Activated CD8-positive, alpha-beta memory T cell treated with anti-CD3 and anti-CD28 coated beads, Interleukin-2, amount 10 ng/mL, durations not matched to agents 7 days and 5 days (primary cell): ENCODE measurements at regions not wholly inside any gene's neighbourhood (a gene's known extent, or its start where the extent isn't known, plus 50 kb on each side); places are given as distances from the start of the nearest gene placed in this dataset.
A peak's percentile ranks its signal among the peaks of the same experiment; 100 is the strongest.
"Not testable (repeated sequence)": the region's sequence is repeated elsewhere in the genome, so short reads cannot be mapped to it uniquely, and the experiment has no call there.

Source experiments
- ATAC-seq: fragments of 150-1000 bp; cut with Tn5 transposase; one replicate; pipeline ENCODE4 v1.10.0; 2021; ENCODE audit warnings: moderate library complexity
- CTCF ChIA-PET: fragments of 350-600 bp; sonication (Branson Sonifier 250); formaldehyde crosslinking; loops from one replicate; lab custom pipeline; 2021; ENCODE audit warnings: antibody characterized with exemption; lab: Charles Lee
- DNase-seq: peaks from one replicate; pipeline ENCODE4 v3.0.0-alpha.2; 2020
- H3K27ac Mint-ChIP-seq: one replicate; pipeline ENCODE4 v1.8.0; 2021; ENCODE audit warnings: mild to moderate bottlenecking, mixed read lengths
- H3K27me3 Mint-ChIP-seq: one replicate; pipeline ENCODE4 v1.8.0; 2021; ENCODE audit warnings: mixed read lengths
- H3K36me3 Mint-ChIP-seq: one replicate; pipeline ENCODE4 v1.8.0; 2021; ENCODE audit warnings: mild to moderate bottlenecking, mixed read lengths
- H3K4me1 Mint-ChIP-seq: one replicate; pipeline ENCODE4 v1.8.0; 2021; ENCODE audit warnings: mixed read lengths
- H3K4me3 Mint-ChIP-seq: one replicate; pipeline ENCODE4 v1.8.0; 2021; ENCODE audit warnings: mild to moderate bottlenecking, moderate library complexity, mixed read lengths
- H3K9me3 Mint-ChIP-seq: one replicate; pipeline ENCODE4 v1.8.0; 2022; ENCODE audit warnings: low read depth, mixed read lengths

DNA sequence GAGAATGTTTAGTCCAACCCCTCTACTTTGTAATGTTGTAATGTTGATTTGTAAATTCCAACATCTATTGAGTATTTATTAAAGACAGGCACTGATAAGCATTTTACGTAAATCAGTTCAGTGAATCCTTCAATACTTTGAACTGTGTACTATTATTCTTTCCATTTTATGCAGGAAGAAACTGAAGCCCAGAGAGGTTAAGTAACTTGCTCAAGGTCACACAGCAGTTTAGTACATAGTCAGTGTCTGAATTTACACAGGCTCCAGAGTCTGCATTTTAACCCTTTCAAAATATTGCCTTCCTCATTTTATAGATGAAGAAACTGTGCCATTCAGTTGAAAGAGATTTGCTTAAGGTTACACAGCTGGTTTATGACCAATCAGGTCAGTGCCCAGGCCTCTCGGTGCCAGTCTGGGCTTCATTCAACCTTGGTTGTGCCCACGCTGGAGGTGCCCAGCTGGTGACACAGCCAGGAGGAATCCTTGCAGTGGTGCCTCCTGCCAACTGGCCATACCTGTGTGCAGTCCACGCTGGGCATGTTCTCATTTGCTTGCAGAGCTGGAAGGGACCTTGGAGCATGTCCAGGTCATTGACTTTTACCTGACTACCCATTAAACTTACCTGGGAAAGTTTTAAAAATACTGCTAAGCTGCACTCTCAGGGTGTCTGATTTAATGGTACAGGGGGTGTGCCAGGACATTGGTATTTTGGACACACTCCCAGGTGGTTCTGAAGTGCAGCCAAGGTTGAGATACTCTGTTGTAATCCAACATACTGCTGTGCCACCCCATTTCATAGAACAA is 74.3 kb upstream of the CYRIA start:
- ATAC-seq, result no peak
- DNase-seq, result no peak
- H3K4me1 Mint-ChIP-seq, result no peaks in the 10 kb centered on the region
- no peaks in the 10 kb centered on the region for H3K36me3 Mint-ChIP-seq
- H3K27me3 Mint-ChIP-seq, result no peaks in the 10 kb centered on the region
- no peaks in the 10 kb centered on the region for H3K9me3 Mint-ChIP-seq
- H3K4me3 Mint-ChIP-seq, result no peak overlapping the region
- no peak overlapping the region for H3K27ac Mint-ChIP-seq
- CTCF ChIA-PET, result no interaction called here

DNA sequence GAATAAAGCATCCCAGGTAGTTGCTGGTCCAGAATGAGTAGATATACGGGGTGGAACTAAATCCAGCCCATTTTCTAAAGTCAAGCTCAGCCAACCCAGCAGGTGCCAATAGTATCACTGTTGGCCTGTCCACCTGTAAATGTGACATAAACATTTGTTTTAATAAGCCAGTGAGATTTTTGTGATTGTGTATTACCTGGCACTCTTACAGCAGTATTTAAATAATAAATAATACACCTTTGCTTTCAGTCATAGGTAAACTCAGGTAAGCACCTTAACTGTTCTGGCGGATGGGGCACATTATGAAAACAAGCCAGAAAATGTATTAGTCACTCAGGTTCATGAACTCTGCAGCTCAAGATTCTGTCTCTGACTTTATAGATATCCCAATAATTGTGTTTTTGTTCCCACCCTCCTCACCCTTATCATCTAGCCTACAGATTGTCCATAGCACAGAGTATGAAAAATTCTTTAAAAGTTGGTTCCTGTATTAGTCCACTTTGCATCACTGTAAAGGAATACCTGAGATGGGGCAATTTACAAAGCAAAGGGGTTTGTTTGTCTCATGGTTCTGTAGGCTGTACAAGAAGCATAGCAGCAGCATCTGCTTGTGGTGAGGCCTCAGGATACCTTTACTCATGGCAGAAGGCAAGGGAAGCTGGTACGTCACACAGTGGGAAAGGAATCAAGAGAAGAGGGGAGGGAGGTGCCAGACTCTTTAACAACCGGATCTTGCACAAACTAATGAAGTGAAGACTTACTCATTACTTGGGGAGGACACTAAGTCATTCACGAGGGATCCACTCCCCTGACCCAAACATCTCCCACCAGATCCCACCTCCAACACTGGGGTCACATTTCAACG is 73.0 kb upstream of the CYRIA start:
- no peak overlapping the region for H3K4me3 Mint-ChIP-seq

DNA sequence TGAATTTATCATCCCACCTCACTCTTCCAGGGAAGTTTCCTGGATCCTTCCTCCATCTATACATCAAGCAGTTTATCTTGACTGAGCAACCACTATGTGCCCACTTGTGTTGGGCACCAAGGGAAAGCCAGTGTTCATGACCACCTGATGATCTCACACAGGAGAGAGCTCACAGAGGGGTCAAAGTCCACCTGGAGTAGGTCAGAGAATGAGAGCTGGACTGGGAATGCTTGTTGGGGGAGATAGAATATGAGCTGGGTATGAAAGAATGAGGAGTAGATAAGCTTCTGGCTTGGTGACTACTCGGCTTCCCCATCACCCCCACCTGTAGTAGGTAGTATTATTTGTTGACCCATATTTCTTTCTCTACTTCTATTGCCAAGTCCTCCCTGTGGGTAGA is 72.2 kb upstream of the CYRIA start:
- CTCF ChIA-PET, result no interaction called here
- no peak for DNase-seq
- no peaks in the 10 kb centered on the region for H3K36me3 Mint-ChIP-seq
- H3K27me3 Mint-ChIP-seq, result no peaks in the 10 kb centered on the region
- ATAC-seq, result no peak
- no peaks in the 10 kb centered on the region for H3K4me1 Mint-ChIP-seq
- no peaks in the 10 kb centered on the region for H3K9me3 Mint-ChIP-seq
- no peak overlapping the region for H3K4me3 Mint-ChIP-seq
- H3K27ac Mint-ChIP-seq, result no peak overlapping the region

More for the DNA sequence above, 73.0 kb upstream of the CYRIA start:
- DNase-seq, result no peak
- no peak for ATAC-seq
- H3K27ac Mint-ChIP-seq, result no peak overlapping the region
- no peaks in the 10 kb centered on the region for H3K4me1 Mint-ChIP-seq
- CTCF ChIA-PET, result no interaction called here
- no peaks in the 10 kb centered on the region for H3K27me3 Mint-ChIP-seq
- no peaks in the 10 kb centered on the region for H3K36me3 Mint-ChIP-seq
- no peaks in the 10 kb centered on the region for H3K9me3 Mint-ChIP-seq

DNA sequence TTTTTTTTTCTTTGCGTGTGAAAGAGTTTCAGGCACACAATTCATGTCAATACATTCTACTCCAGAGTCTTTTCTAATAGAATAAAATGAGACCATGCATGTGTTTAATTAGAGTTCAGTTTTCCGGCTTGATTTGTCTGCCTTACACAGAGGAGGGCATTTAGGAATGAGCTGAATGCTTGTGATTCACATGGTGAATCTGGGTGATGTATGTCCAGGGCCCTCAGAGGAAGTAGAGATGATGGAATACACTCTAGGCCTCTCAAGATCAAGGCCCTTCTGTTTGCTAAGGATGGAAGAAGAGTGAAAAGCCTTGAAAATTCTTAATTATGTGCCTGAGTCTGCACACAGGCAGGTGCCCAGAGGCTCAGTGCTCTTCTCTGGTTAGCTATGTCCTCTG is 71.0 kb upstream of the CYRIA start:
- Mint-ChIP-seq H3K27me3 (no peaks in the 10 kb centered on the region), H3K4me1 (no peaks in the 10 kb centered on the region), H3K9me3 (no peaks in the 10 kb centered on the region), H3K4me3 (no peak overlapping the region), H3K36me3 (no peaks in the 10 kb centered on the region), H3K27ac (no peak overlapping the region)
- ATAC-seq (no peak), DNase-seq (no peak)
- CTCF ChIA-PET, result no interaction called here

DNA sequence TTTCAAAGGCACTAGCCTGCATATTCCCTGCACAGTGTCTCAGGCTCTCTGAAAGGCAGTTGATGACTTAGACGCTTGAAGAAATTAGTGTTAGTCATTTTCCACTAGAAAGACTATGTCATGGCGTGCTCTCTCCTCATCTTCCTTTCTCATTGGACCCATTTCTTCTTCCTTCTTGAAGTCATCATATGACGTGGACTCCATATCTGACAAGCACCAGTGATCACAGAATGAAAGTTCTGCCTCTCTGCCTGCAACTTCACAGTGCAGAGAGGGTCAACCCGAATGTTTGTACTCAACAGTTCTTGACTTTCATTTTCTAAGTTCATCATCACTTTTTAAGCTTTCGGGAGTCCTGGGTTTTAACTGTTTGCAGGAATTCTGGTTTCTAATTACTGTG is 63.7 kb upstream of the CYRIA start:
- Mint-ChIP-seq H3K9me3 (peaks cover 2% of the 10 kb centered on the region), H3K36me3 (no peaks in the 10 kb centered on the region), H3K4me3 (no peak overlapping the region), H3K27me3 (no peaks in the 10 kb centered on the region), H3K4me1 (peaks cover 1% of the 10 kb centered on the region), H3K27ac (no peak overlapping the region)
- CTCF ChIA-PET, result no interaction called here
- DNase-seq (no peak), ATAC-seq (peak; percentile 20)

DNA sequence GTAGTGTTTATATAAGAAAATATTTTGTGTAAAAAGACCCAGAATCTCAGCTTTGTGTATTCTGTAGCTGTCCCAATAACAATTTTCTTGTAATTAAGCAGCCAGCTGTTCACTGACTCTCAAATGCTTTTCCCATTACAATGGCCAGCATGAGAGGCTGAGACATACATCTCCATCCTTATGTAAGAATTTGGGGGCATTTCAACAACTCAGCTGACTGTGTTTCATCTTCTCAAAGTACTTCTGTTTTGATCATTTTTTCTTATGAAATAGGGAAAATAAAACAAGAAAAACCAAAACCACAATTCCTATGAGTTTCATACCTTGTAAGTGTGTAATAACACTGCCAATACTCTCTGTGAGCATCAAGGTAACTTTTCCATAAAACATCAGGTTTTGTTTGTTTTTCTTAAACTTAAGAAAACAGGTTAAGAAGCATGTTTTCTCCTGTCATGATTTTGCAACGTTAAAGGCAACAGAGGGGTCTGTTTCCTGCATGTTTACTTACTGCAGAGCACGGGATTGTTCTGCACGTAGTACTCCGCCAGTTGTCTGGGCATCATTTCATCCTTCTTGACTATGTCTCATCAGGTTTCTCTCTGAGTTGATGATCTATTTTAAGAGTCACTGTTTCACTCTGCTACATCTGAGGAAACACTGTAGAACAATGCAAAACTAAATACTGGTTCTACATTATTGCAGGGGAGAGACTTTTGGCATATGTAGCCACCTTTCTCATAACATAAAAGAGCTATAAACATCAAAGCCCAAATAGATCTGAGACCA is 62.9 kb upstream of the CYRIA start:
- Mint-ChIP-seq H3K9me3 (peaks cover 2% of the 10 kb centered on the region), H3K4me1 (peaks cover 1% of the 10 kb centered on the region), H3K36me3 (no peaks in the 10 kb centered on the region), H3K27me3 (no peaks in the 10 kb centered on the region), H3K4me3 (no peak overlapping the region), H3K27ac (no peak overlapping the region)
- ATAC-seq (no peak), DNase-seq (no peak)
- CTCF ChIA-PET, result no interaction called here

DNA sequence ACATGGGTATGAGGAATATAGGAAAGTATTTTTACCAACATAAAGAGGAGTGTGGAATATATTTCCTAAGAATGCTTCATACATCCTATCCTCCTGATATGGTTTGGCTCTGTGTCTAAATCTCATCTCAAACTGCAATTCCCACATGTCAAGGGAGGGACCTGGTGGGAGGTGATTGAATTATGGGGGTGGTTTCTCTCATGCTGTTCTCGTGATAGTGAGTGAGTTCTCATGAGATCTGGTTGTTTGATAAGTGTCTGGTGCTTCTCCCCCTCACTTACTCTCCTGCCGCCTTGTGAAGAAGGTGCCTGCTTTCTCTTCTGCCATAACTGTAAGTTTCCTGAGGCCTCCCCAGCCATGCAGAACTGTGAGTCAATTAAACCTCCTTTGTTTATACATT is 62.2 kb upstream of the CYRIA start:
- H3K4me3 Mint-ChIP-seq, DNase-seq, H3K4me1 Mint-ChIP-seq, H3K36me3 Mint-ChIP-seq, CTCF ChIA-PET, H3K27ac Mint-ChIP-seq, H3K9me3 Mint-ChIP-seq, H3K27me3 Mint-ChIP-seq, ATAC-seq: not testable (repeated sequence)

DNA sequence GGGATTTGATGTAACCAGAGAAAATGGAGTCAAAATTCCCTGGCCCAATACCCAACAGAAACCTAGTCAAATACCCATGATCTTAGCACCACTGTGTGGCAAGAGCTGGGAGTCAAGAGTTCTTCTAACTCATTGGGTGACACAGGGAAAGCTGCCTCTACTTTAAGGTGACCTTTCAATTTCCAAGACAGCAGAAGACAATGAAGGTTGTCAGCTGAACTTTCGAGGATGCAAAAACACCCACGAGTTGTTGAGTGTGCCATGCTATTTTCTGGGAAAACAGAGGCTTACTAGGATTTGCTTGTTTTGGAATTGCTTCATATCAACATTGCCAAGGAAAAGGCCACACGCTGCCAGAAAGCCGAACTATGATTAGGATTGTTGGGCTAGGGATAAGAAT is 61.6 kb upstream of the CYRIA start:
- no peak for ATAC-seq
- CTCF ChIA-PET, result no interaction called here
- H3K27ac Mint-ChIP-seq, result no peak overlapping the region
- no peak for DNase-seq
- no peaks in the 10 kb centered on the region for H3K36me3 Mint-ChIP-seq
- H3K4me1 Mint-ChIP-seq, result peaks cover 1% of the 10 kb centered on the region
- H3K9me3 Mint-ChIP-seq, result peaks cover 2% of the 10 kb centered on the region
- no peaks in the 10 kb centered on the region for H3K27me3 Mint-ChIP-seq
- no peak overlapping the region for H3K4me3 Mint-ChIP-seq

DNA sequence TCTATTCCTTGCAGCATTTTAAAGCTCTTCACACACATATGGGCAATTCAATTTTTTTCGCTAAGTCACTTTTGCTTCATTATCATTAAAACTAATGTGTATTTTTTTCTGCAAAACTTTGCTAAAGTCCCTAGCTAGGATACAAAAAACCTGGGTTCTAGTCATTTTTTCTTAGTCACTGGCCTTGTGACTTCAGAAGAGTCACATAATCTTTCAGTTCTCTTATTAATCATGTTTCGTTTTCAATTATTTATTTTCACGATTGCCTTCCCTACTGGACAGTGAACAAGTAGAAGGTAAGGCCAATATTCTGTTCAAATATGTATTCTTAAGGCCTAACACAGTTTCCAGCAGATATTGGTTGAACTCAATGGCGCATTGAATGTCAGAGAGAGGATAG is 60.9 kb upstream of the CYRIA start:
- DNase-seq (no peak), ATAC-seq (no peak)
- Mint-ChIP-seq H3K27ac (no peak overlapping the region), H3K4me1 (peaks cover 1% of the 10 kb centered on the region), H3K36me3 (no peaks in the 10 kb centered on the region), H3K27me3 (no peaks in the 10 kb centered on the region), H3K4me3 (no peak overlapping the region), H3K9me3 (peaks cover 2% of the 10 kb centered on the region)
- CTCF ChIA-PET, result no interaction called here

DNA sequence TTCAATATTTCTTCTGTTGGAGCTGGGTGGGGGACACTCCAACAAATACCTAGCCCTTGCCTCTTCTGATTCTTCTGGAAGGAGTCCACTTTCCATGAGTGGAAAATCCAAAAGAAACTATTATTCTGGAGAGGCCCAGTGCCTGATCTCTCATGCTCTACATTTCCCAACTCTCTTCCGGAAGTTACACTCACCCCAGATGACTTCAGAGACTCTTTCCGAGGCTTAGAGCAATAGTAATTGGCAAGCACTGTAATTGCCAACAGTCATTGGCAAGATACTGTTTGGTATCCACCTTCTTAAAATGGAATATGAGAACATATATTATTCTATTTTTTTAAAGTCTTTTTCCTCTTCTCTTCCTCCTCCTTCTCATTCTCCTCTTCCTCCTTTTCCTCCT is 60.5 kb upstream of the CYRIA start:
- H3K27ac Mint-ChIP-seq, result no peak overlapping the region

DNA sequence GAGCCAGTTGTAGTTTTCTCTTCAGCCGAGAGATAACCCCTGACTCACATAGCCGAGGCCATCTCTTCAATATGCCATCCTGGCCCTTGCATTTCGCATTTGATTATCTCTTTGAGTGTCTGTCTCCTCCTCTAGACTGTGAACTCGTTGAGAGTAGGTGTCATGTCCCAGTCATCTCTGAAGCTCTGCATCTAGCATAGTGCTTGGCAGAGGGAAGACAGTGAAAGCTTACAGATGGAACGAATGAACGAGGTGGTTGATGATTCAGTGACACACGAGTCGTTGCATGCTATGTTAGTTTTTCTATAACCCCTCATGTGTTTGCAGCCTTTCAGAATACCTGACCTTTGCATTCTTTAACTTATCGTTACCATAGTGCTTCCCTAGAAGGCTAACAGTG is 59.9 kb upstream of the CYRIA start:
- Mint-ChIP-seq H3K36me3 (no peaks in the 10 kb centered on the region), H3K27me3 (no peaks in the 10 kb centered on the region), H3K4me3 (no peak overlapping the region), H3K27ac (no peak overlapping the region), H3K9me3 (peaks cover 2% of the 10 kb centered on the region), H3K4me1 (peaks cover 1% of the 10 kb centered on the region)
- DNase-seq, result no peak
- CTCF ChIA-PET, result no interaction called here
- no peak for ATAC-seq

More for the DNA sequence above, 60.5 kb upstream of the CYRIA start:
- Mint-ChIP-seq H3K9me3 (peaks cover 2% of the 10 kb centered on the region), H3K4me3 (no peak overlapping the region), H3K27me3 (no peaks in the 10 kb centered on the region), H3K4me1 (peaks cover 1% of the 10 kb centered on the region), H3K36me3 (no peaks in the 10 kb centered on the region)
- no peak for ATAC-seq
- CTCF ChIA-PET, result no interaction called here
- no peak for DNase-seq

DNA sequence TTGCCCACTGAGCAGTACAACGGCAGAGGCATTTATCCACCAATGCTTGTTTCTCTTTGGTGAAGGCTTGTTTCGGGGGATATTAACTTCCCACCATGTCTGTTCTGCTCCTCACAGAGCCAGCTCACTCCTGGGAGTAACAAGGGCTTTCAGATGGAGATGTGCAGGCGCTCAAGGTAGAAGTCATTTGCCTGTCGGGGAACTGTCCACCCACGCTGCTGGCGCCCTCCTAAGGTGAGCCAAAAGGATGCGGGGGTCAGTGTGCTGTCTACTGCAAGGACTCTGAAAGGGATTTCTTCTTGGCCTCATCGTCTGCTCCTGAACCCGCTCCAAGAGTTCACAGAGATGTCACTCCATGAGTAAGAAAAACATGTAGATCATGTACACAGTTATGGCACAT is 57.0 kb upstream of the CYRIA start:
- H3K27me3 Mint-ChIP-seq, result no peaks in the 10 kb centered on the region

DNA sequence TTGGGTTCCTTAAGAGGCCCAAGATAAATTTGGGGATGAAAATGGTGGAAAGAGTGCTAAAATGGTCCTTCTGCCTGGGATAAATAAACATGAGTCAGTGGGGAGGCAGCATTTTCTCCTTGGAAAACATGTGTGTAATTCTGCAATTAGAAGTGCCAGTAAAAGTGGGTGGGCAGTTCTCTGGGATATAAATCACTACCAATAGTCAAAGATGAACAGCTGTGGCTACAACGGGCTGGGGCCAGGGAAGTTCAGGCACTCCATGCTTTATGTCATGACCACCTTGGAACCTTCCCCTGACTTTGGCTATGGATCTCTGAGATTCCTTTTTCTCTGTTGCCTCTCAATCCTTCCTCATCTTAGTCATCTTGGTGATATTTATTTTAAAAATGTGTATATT is 56.5 kb upstream of the CYRIA start:
- H3K9me3 Mint-ChIP-seq, result peaks cover 2% of the 10 kb centered on the region
- no peaks in the 10 kb centered on the region for H3K4me1 Mint-ChIP-seq
- H3K27ac Mint-ChIP-seq, result no peak overlapping the region
- no peaks in the 10 kb centered on the region for H3K36me3 Mint-ChIP-seq
- no peaks in the 10 kb centered on the region for H3K27me3 Mint-ChIP-seq
- CTCF ChIA-PET, result no interaction called here
- no peak for DNase-seq
- no peak overlapping the region for H3K4me3 Mint-ChIP-seq
- ATAC-seq, result no peak

More for the DNA sequence above, 57.0 kb upstream of the CYRIA start:
- no peaks in the 10 kb centered on the region for H3K4me1 Mint-ChIP-seq
- H3K4me3 Mint-ChIP-seq, result no peak overlapping the region
- H3K36me3 Mint-ChIP-seq, result no peaks in the 10 kb centered on the region
- H3K9me3 Mint-ChIP-seq, result peaks cover 2% of the 10 kb centered on the region
- no peak overlapping the region for H3K27ac Mint-ChIP-seq
- DNase-seq, result no peak
- ATAC-seq, result no peak
- CTCF ChIA-PET, result no interaction called here
